GM12865 (cell line): ENCODE measurements at regions not wholly inside any gene's neighbourhood (a gene's known extent, or its start where the extent isn't known, plus 50 kb on each side); places are given as distances from the start of the nearest gene placed in this dataset.

Experiments used
- DNase-seq: peaks from one replicate; pipeline ENCODE4 v3.0.0; 2010; ENCODE audit warnings: low read depth
- H3K4me3 ChIP-seq: 2 replicates; pipeline ENCODE4 v1.5.1; 2011; ENCODE audit warnings: mild to moderate bottlenecking, low read depth, low read length, control low read depth
- CTCF ChIP-seq: IDR thresholded peaks from 2 replicates; pipeline ENCODE4 v1.5.1; 2011; ENCODE audit warnings: low read length, control low read depth, low read depth, inconsistent platforms; ENCODE audit not compliant: insufficient read depth; ENCODE audit errors: missing control alignments

GRCh38 chr5:63341442-63341841 is 620.8 kb downstream of the HTR1A start:
- no peak for TF ChIP-seq CTCF
- H3K4me3 ChIP-seq: no peak overlapping the region
- no peak for DNase-seq

- no peak for DNase-seq
- H3K4me3 ChIP-seq: no peak overlapping the region
- no peak for TF ChIP-seq CTCF
These were observed 638.3 kb downstream of the HTR1A start for GRCh38 chr5:63323926-63324325.

- no peak overlapping the region for H3K4me3 ChIP-seq
- no peak for DNase-seq
- TF ChIP-seq CTCF: no peak
These were observed 647.7 kb downstream of the HTR1A start for GRCh38 chr5:63314551-63314950.

- no peak for TF ChIP-seq CTCF
- H3K4me3 ChIP-seq: no peak overlapping the region
- DNase-seq: no peak
These were observed 651.6 kb downstream of the HTR1A start for GRCh38 chr5:63310644-63311043.

GRCh38 chr5:63306909-63307308 is 655.3 kb downstream of the HTR1A start:
- DNase-seq: no peak
- H3K4me3 ChIP-seq: no peak overlapping the region
- no peak for TF ChIP-seq CTCF

GRCh38 chr5:63293317-63293716 is 668.9 kb downstream of the HTR1A start:
- TF ChIP-seq CTCF: no peak
- H3K4me3 ChIP-seq: no peak overlapping the region
- no peak for DNase-seq

GRCh38 chr5:63286724-63287123 is 675.5 kb downstream of the HTR1A start:
- TF ChIP-seq CTCF: no peak
- no peak for DNase-seq
- H3K4me3 ChIP-seq: no peak overlapping the region
